Right hindlimb (tissue), 1 donor: ENCODE measurements at regions not wholly inside any gene's neighbourhood (a gene's known extent, or its start where the extent isn't known, plus 50 kb on each side); places are given as distances from the start of the nearest gene placed in this dataset.

Experiments
- DNase-seq: peaks from one replicate; pipeline ENCODE4 v3.0.0-alpha.2; 2018

GRCh38 chr2:180190851-180191250 lies 183.8 kb upstream of the CWC22 start:
- no peak for DNase-seq

GRCh38 chr2:180187611-180188010 lies 180.5 kb upstream of the CWC22 start:
- DNase-seq, result no peak

DNA sequence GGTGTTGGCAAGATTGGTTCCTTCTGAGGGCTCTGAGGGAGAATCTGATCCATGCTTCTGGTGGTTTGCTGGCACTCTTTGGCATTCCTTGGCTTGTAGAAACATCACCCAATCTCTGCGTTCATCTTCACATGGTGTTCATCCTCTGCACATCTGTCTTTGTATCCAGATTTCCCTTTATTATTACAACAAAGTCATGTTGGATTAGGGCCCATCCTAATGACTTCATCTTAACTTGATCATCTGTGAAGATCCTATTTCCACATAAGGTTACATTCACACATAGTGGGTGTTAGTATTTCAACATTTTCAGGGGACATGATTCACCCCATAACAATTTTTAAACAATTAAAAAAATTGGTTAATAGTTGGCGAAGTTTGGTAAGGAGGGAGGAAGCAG lies 177.4 kb upstream of the CWC22 start:
- no peak for DNase-seq

- DNase-seq, result no peak
Measured at GRCh38 chr2:180180511-180180910, 173.4 kb upstream of the CWC22 start.

GRCh38 chr2:180177534-180177933 lies 170.4 kb upstream of the CWC22 start:
- no peak for DNase-seq

- no peak for DNase-seq
Measured at GRCh38 chr2:180175736-180176135, 168.6 kb upstream of the CWC22 start.

GRCh38 chr2:180174580-180174979 lies 167.5 kb upstream of the CWC22 start:
- no peak for DNase-seq

- DNase-seq, result no peak
Measured at GRCh38 chr2:180169474-180169873, 162.4 kb upstream of the CWC22 start.

DNA sequence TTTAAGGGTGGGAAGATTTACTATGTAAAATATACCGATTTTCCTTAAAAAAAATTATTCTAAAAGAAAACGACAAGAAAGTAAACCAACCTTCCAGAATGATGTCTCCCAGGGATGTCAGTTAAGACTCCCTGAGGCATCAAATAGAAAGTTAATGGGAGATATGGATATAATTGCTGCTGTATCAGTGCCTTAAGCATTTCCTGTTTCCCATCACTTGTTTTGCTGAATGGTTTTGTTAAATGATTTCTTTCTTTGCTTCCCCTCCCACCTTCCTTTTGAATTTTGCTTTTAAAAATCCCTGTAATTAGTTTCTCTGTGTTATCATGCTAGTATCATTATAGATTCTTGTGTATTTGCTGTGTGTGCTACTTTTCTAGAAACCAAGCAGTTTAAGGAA lies 154.3 kb upstream of the CWC22 start:
- no peak for DNase-seq

GRCh38 chr2:180159921-180160320 lies 152.8 kb upstream of the CWC22 start:
- no peak for DNase-seq

GRCh38 chr2:180158961-180159360 lies 151.9 kb upstream of the CWC22 start:
- DNase-seq, result no peak

DNA sequence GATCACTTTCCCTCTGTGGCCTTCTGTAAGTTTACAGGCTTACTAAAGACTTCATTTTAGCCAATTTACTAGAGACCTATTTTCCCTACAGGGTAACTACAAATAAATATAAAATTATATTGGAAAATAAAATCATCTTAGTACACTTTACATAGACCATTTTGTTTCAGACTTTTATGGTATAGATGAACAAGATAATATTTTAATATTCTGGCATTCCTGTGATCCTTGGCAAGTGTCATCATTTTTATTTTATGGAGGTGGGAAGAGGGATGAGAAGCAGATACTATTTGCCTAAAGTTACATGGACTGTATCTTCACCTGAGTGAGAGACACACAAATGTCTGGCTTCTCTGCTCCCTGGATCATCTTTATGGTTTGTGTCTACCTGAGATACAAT lies 149.6 kb upstream of the CWC22 start:
- no peak for DNase-seq

DNA sequence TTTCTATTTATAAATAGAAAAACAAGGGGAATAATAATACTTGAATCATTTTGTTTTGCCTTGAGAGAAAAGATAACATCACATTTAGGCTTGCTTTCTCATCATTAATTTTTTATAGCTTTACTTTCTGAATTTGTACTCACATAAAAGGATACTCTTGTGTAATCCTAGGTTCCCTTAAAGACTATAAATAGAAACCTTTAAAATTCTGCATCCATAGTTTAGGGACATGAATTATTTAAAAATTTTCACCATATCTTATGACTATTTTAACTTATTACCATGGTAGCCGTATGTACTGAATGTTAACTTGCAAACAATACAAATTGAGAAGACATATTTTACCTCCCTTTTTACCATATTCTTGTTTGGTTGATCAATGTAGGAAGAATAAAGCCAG lies 143.5 kb upstream of the CWC22 start:
- no peak for DNase-seq

- no peak for DNase-seq
Measured at GRCh38 chr2:180146541-180146940, 139.4 kb upstream of the CWC22 start.

DNA sequence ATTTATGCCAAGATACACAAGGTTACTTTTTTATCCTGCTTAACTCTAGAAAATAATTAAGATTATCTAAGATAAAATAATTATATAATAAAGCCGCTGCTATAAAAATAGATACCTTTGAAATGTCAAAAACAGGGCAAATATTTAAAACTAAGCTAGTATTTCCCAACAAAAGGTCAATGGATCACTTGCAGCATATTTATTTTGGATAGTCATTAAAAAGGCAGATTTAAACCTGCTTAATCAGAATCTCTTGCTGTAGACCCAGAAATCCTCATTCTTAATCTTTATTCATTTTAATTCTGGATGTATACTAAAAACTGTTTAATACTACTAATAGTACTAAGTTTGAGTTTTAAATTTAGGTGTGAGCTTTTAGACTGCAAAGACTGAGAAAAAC lies 139.0 kb upstream of the CWC22 start:
- DNase-seq, result no peak

DNA sequence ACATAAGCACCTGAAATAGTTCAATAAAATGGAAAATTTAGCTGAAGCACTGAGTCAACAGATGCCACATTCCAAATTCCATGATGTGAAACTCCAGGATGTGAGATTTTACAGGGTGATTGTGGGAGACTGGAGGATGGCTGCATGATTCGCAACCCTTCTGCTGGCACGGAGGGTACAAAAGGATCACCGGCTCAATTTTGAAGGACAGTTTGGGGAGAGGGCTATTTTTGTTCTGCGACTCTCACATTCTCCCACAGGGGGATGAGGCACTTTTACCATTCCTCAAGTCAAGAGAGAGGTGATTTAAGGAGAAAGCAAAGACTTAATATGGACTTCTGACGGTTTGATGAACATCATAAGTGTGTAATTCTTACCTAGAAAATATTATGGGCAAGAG lies 138.1 kb upstream of the CWC22 start:
- no peak for DNase-seq

- no peak for DNase-seq
Measured at GRCh38 chr2:180144338-180144813, 137.3 kb upstream of the CWC22 start.

- DNase-seq, result no peak
Measured at GRCh38 chr2:180143633-180144337, 136.7 kb upstream of the CWC22 start.

GRCh38 chr2:180141600-180141999 lies 134.5 kb upstream of the CWC22 start:
- DNase-seq, result no peak

DNA sequence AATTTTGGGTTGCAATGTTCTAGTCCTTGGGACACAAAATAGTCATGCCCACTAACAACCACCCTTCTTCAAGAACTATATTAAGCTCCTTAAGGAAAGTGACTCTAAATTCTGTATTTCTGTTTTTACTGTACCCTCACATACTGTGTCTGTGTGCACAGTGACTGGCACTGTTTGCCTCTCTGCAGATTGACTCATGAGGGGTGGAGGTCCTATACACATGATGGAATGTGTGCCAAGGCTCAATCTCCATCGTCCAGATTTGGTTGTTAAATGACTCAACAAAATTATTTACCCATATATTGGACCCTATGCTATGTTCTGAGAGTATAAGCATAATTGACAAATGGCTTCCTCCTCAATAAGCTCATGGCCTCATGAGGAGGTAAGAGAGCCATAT lies 126.6 kb upstream of the CWC22 start:
- DNase-seq, result no peak

GRCh38 chr2:180130403-180130802 lies 123.3 kb upstream of the CWC22 start:
- no peak for DNase-seq

- no peak for DNase-seq
Measured at GRCh38 chr2:180128861-180129260, 121.8 kb upstream of the CWC22 start.

GRCh38 chr2:180125245-180125962 lies 118.3 kb upstream of the CWC22 start:
- peak; percentile 80 for DNase-seq

- DNase-seq, result no peak
Measured at GRCh38 chr2:180124273-180125139, 117.4 kb upstream of the CWC22 start.
